ENCODE measurements at regions not wholly inside any gene's neighbourhood (a gene's known extent, or its start where the extent isn't known, plus 50 kb on each side); places are given as distances from the start of the nearest gene placed in this dataset.

DNA sequence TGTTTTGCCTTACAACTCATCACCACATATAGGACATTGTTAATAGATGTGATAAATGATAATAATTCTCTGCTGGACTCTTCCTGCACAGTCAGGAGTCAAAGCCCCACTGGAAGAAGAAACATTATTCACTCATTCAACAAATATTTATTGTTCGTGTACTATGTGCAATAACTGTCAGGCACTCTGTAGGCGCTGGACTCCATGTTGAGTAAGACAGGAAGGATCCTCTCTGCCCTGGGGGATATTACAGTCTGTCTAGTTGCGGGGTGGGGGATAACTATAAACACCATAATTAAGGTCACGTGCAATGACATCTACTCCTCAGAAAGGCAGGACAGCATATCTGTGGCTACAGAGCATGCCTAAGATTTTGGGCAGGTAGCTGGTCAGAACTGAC is 281.1 kb downstream of the FAT3 start:
- Histone ChIP-seq H3K9me3 (ENCODE audit: control insufficient read depth, insufficient read depth, low read length) (no peaks in the 10 kb centered on the region), H3K27me3 (ENCODE audit: control insufficient read depth, insufficient read depth, low read length) (no peaks in the 10 kb centered on the region), H3K4me3 (ENCODE audit: low read depth, low read length) (no peak overlapping the region), H3K27ac (ENCODE audit: low read depth, low read length) (no peak overlapping the region)
- ChIA-PET POLR2A (no interaction called here), CTCF (no interaction called here)
- TF ChIP-seq, protein P1, sequence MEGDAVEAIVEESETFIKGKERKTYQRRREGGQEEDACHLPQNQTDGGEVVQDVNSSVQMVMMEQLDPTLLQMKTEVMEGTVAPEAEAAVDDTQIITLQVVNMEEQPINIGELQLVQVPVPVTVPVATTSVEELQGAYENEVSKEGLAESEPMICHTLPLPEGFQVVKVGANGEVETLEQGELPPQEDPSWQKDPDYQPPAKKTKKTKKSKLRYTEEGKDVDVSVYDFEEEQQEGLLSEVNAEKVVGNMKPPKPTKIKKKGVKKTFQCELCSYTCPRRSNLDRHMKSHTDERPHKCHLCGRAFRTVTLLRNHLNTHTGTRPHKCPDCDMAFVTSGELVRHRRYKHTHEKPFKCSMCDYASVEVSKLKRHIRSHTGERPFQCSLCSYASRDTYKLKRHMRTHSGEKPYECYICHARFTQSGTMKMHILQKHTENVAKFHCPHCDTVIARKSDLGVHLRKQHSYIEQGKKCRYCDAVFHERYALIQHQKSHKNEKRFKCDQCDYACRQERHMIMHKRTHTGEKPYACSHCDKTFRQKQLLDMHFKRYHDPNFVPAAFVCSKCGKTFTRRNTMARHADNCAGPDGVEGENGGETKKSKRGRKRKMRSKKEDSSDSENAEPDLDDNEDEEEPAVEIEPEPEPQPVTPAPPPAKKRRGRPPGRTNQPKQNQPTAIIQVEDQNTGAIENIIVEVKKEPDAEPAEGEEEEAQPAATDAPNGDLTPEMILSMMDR (IDR thresholded peaks at IDR 0.05; ENCODE audit: low read depth, low read length): no peak
- DNase-seq (ENCODE audit: low read depth, low spot score): no peak

DNA sequence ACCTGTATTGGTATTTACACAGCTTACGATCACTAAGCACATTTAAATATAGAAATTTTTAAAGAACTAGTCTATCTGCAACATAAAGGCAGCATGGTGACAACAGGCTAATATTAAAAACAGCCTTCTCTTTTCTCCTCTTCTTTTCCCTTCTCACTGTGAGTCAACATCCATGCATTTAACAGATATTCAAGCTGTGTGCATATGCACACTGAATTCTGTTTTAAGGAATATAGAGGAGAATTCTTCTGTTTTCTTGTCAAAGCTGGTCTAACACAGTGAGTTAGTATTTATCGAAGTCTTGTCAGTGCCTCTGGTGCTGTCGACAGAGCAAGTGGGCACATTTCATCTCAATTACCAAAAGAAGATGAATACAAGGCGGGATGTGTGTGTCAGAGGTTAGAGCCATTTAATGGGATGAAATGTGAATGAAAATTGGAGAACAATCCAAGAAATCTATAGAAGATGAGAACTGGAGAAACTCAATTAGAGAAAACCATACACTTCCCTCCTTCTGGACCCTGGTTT is 282.3 kb downstream of the FAT3 start:
- Histone ChIP-seq H3K4me3 (ENCODE audit: low read depth, low read length) (no peak overlapping the region), H3K27ac (ENCODE audit: low read depth, low read length) (no peak overlapping the region), H3K27me3 (ENCODE audit: control insufficient read depth, insufficient read depth, low read length) (no peaks in the 10 kb centered on the region), H3K9me3 (ENCODE audit: control insufficient read depth, insufficient read depth, low read length) (no peaks in the 10 kb centered on the region)
- POLR2A ChIA-PET: no interaction called here
- DNase-seq (ENCODE audit: low read depth, low spot score): no peak
- TF ChIP-seq, protein P1 (IDR thresholded peaks at IDR 0.05; ENCODE audit: low read depth, low read length): no peak
- CTCF ChIA-PET: no interaction called here

DNA sequence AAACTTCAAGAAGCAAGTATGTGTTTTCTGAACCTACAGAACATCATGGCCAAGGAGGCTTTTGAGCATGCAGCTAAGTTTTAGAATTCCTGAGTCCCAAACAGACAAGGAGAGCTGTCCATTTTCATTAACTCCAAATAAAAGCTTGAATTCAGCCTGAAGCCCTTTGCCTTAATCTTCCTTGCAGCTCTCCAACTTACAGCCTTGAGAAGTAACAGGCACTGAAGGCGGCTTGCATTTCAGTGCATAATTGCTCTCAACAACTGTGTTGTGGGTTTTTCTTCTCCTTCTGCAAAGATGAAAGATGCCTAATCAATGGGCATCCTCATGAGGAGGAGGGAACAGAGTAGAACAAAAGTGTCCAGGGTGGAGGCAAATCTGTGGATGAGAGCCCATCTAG is 286.0 kb downstream of the FAT3 start:
- CTCF ChIA-PET: no interaction called here

DNA sequence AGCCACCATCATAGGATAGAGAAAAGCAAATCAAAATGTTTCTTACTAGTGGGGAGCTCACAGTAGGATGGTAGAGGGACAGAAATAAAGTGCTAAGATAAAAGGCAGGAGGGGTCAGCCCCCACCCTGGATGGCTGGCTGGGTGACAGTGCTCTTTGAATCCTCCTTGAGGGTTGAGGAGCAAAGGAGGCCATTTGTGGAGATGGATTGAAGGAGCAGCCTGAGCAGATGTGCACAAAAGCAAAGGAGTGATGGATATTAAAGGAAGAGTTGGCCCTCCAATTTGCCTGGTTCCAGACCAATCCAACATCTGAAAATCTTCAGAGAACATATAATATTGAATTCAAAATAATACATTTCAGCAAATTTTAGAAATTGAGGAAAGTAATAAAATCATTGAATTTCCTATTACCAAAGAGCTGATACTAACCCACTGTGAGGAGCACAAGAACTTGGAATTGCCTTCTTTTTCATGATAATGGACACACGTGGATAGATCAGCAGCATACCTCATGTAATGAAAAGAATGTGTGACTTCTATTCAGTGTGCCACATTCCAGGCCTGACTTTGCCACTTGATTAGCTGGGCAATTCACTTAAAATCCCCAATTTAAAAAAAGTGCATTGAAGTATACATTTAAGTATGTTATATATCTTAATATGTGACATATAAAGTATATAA is 287.0 kb downstream of the FAT3 start:
- Histone ChIP-seq H3K27ac (ENCODE audit: low read depth, low read length) (no peak overlapping the region), H3K9me3 (ENCODE audit: control insufficient read depth, insufficient read depth, low read length) (no peaks in the 10 kb centered on the region), H3K4me3 (ENCODE audit: low read depth, low read length) (no peak overlapping the region), H3K27me3 (ENCODE audit: control insufficient read depth, insufficient read depth, low read length) (no peaks in the 10 kb centered on the region)
- ChIA-PET POLR2A (no interaction called here), CTCF (no interaction called here)
- TF ChIP-seq, protein P1 (IDR thresholded peaks at IDR 0.05; ENCODE audit: low read depth, low read length): no peak
- DNase-seq (ENCODE audit: low read depth, low spot score): no peak

More for the DNA sequence above, 286.0 kb downstream of the FAT3 start:
- H3K4me3 ChIP-seq (ENCODE audit: low read depth, low read length): no peak overlapping the region
- H3K9me3 ChIP-seq (ENCODE audit: control insufficient read depth, insufficient read depth, low read length): no peaks in the 10 kb centered on the region
- H3K27ac ChIP-seq (ENCODE audit: low read depth, low read length): no peak overlapping the region
- no peak for DNase-seq (ENCODE audit: low read depth, low spot score)
- POLR2A ChIA-PET: no interaction called here
- TF ChIP-seq, protein P1 (IDR thresholded peaks at IDR 0.05; ENCODE audit: low read depth, low read length): no peak
- H3K27me3 ChIP-seq (ENCODE audit: control insufficient read depth, insufficient read depth, low read length): no peaks in the 10 kb centered on the region

DNA sequence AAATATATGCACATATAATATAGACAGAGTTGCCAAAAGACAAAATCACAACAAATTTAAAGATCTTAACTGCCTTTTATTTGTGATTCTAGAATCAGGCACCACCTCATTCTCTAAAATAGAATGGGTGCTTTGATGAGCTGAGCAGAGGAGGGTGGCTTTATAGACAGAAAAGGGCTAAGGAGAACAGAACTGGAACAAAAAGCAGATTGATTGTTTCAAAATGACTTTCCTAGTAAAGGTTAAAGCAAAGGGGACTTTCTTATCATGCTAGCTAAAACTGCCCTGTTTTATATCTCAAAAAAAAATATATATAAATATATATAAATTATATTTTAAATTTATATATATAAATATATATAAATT is 287.6 kb downstream of the FAT3 start:
- CTCF ChIA-PET: no interaction called here
- TF ChIP-seq, protein P1 (IDR thresholded peaks at IDR 0.05; ENCODE audit: low read depth, low read length): no peak
- no peak overlapping the region for H3K27ac ChIP-seq (ENCODE audit: low read depth, low read length)
- no peak for DNase-seq (ENCODE audit: low read depth, low spot score)
- no peaks in the 10 kb centered on the region for H3K27me3 ChIP-seq (ENCODE audit: control insufficient read depth, insufficient read depth, low read length)
- no peaks in the 10 kb centered on the region for H3K9me3 ChIP-seq (ENCODE audit: control insufficient read depth, insufficient read depth, low read length)
- POLR2A ChIA-PET: no interaction called here
- no peak overlapping the region for H3K4me3 ChIP-seq (ENCODE audit: low read depth, low read length)

All from AG04450 (cell line).